Stomach (tissue), 8 donors: ENCODE measurements at regions not wholly inside any gene's neighbourhood (a gene's known extent, or its start where the extent isn't known, plus 50 kb on each side); places are given as distances from the start of the nearest gene placed in this dataset.

Source experiments
- DNase-seq, 2 donors: peaks; one replicate each; pipeline versions ENCODE4 v3.0.0 to v3.0.0-alpha.2; 2013 to 2019
- H3K27ac ChIP-seq, 5 donors: fragments of 200-600 bp in 4 of 5; sonication (generic) in 4 of 5; one replicate each; pipeline ENCODE4 v1.5.1; 2013 to 2019; ENCODE audit warnings: mild to moderate bottlenecking in 1 of 5, moderate library complexity in 1 of 5
- H3K27me3 ChIP-seq, 3 donors: fragments of 200-600 bp; sonication (generic); one replicate each; pipeline ENCODE4 v1.5.1; 2017 to 2019; ENCODE audit warnings: mixed run types in 1 of 3
- H3K36me3 ChIP-seq, 4 donors: fragments of 200-600 bp; sonication (generic); 1 replicate in 3 of 4; 2 replicates in 1 of 4; pipeline ENCODE4 v1.5.1; 2016 to 2019
- H3K4me1 ChIP-seq, 4 donors: fragments of 200-600 bp; sonication (generic); one replicate each; pipeline ENCODE4 v1.5.1; 2016 to 2019
- H3K4me3 ChIP-seq, 4 donors: fragments of 200-600 bp; sonication (generic) in 3 of 4; one replicate each; pipeline ENCODE4 v1.5.1; 2016 to 2019; ENCODE audit warnings: mild to moderate bottlenecking in 1 of 4
- H3K9me3 ChIP-seq, 4 donors: fragments of 200-600 bp; sonication (generic); one replicate each; pipeline ENCODE4 v1.5.1; 2016 to 2019
- CTCF ChIP-seq, 7 experiments: fragments of 450-650 bp in 4 of 7; fragments of 200-600 bp in 3 of 7; sonication (generic) in 3 of 7; IDR thresholded peaks; one replicate each; pipeline ENCODE4 v1.5.1; 2016 to 2019; ENCODE audit warnings: antibody characterized with exemption in 7 of 7, control low read depth in 2 of 7, mild to moderate bottlenecking in 1 of 7
- EP300 ChIP-seq: sonication (generic); formaldehyde crosslinking; IDR thresholded peaks from one replicate; pipeline ENCODE4 v1.6.1; 2017; ENCODE audit warnings: antibody characterized with exemption
- POLR2A ChIP-seq, 4 donors: fragments of 450-650 bp; IDR thresholded peaks; one replicate each; pipeline ENCODE4 v1.6.1; 2016; ENCODE audit warnings: antibody characterized with exemption in 4 of 4, control low read depth in 2 of 4, mild to moderate bottlenecking in 1 of 4, moderate library complexity in 1 of 4
- POLR2AphosphoS5 ChIP-seq, 3 donors: sonication (generic); formaldehyde crosslinking; IDR thresholded peaks; one replicate each; pipeline ENCODE4 v1.6.1; 2016; ENCODE audit warnings: antibody characterized with exemption in 3 of 3
- WGBS, 5 donors: extraction: QIAGEN DNeasy Blood & Tissue Kit in 3 of 5; methylation state at CpG; one replicate each; pipeline versions ENCODE4 v1.1.5 to v1.1.7; 2013 to 2018; 5-methylcytosine and 5-hydroxymethylcytosine counted together
- intact Hi-C: fragments of 100-400 bp; cut with DNase I; formaldehyde crosslinking; loops from one replicate; pipeline ENCODE4 v1.15.1; 2023; ENCODE audit warnings: low total_unique reads
- donor health status: healthy with polysubstance abuse.
- donor health status: Bipolar disorder and iron deficiency.
- donor health status: healthy.

DNA sequence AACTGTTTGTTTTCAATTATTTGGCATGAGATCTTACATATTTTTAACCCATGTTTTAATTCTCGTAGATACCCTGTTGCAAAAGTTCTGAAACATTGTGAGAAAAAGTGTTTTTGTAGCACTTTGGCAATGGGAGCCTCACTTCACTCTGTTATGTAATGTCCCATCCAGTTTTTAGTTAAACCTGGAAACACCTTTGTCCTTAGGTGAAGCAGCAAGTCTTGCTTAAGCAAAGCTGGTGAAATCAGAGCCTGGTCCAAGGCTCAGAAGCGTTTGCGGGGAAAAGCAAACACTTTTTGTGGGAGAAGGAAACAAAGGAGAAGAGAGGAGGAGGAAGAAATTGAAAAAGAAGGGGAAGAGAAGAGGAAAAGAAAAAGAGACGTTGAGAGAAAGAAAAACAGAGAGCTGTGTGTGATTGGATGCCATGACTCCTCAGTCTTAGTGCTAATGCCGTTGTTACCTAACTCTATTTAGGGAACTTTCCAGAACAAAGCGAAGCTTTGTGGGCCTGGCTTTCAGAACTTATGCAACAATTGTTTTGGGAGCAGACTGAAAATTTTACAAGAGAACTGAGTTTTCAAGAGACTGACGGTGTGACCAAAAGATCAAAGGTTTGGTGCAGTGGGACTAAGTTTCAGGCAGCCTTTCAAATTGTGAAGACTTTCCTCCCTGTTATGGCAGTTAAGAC, 93.1 kb downstream of the NTMT2 start:
- Histone ChIP-seq H3K27me3 (no peaks in the 10 kb centered on the region), H3K36me3 (no peaks in the 10 kb centered on the region), H3K4me3 (no peak overlapping the region), H3K9me3 (no peaks in the 10 kb centered on the region), H3K27ac (no peak overlapping the region), H3K4me1 (no peaks in the 10 kb centered on the region)
- DNase-seq = no peak
- 48 to 62% (median 60%) methylated on average over 7 of the region's 7 CpGs for WGBS, 5 donors
- intact Hi-C loops = no loop called here
- no peak for TF ChIP-seq CTCF (IDR thresholded peaks at IDR 0.05)
- TF ChIP-seq POLR2A (IDR thresholded peaks at IDR 0.05) = no peak
- TF ChIP-seq EP300 = no peak
- no peak for TF ChIP-seq POLR2AphosphoS5 (IDR thresholded peaks at IDR 0.05)

DNA sequence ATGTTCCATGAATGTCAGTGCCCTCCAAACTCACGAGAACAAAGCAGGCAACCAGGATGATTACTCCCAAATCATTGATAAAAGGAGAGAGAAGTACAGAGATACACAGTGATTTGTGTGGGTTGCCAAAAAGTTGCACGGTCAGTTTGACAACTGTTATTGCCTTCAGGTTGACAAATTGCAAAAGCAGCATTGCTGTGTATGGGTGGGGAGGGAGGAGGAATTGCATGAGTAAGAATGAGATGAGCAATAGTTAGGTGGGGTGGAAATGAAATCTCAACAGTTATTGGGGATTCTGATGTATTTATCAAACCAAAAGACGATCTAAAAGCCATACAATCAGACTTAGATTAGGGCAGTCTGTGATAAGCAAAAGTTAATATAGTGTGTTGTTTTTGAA, 93.7 kb downstream of the NTMT2 start:
- intact Hi-C loops = no loop called here
- no peak for TF ChIP-seq POLR2AphosphoS5 (IDR thresholded peaks at IDR 0.05)
- no peak for TF ChIP-seq EP300
- no peak for TF ChIP-seq POLR2A (IDR thresholded peaks at IDR 0.05)
- no peak for TF ChIP-seq CTCF (IDR thresholded peaks at IDR 0.05)
- 26 to 45% (median 32%) methylated on average over 3 of the region's 3 CpGs for WGBS, 5 donors

DNA sequence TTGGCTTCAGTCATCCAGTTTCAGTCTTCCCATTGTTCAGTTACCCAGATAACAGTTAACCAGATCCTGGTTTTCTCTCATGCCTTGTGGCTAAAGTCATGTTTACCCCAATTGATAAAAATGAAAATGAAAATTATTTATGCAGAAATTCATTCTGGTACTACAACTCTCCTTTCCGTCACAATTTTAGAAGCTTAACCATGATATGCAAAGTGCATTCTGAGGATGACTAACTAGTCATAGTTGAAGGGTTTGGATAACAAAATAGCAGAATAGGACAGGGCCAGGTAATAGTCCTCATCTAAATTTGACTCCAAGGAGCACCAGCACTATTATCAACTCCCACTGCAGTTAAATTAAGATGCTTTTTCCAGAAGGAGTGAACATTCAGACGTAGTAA, 94.7 kb downstream of the NTMT2 start:
- Histone ChIP-seq H3K27ac (no peak overlapping the region), H3K36me3 (no peaks in the 10 kb centered on the region), H3K27me3 (no peaks in the 10 kb centered on the region), H3K9me3 (no peaks in the 10 kb centered on the region), H3K4me1 (no peaks in the 10 kb centered on the region), H3K4me3 (no peak overlapping the region)
- intact Hi-C loops = no loop called here
- 65 to 81% (median 76%) methylated on average over 2 of the region's 2 CpGs for WGBS, 5 donors
- no peak for DNase-seq
- TF ChIP-seq POLR2AphosphoS5 (IDR thresholded peaks at IDR 0.05) = no peak
- no peak for TF ChIP-seq POLR2A (IDR thresholded peaks at IDR 0.05)
- no peak for TF ChIP-seq EP300
- no peak for TF ChIP-seq CTCF (IDR thresholded peaks at IDR 0.05)

More for the DNA sequence above, 93.7 kb downstream of the NTMT2 start:
- H3K4me1 ChIP-seq = no peaks in the 10 kb centered on the region
- H3K27ac ChIP-seq = no peak overlapping the region
- H3K4me3 ChIP-seq = no peak overlapping the region
- DNase-seq = no peak
- no peaks in the 10 kb centered on the region for H3K27me3 ChIP-seq
- H3K36me3 ChIP-seq = no peaks in the 10 kb centered on the region
- H3K9me3 ChIP-seq = no peaks in the 10 kb centered on the region

GRCh38 chr1:170241266-170241851, 95.6 kb downstream of the NTMT2 start:
- H3K9me3 ChIP-seq = no peaks in the 10 kb centered on the region
- no peaks in the 10 kb centered on the region for H3K36me3 ChIP-seq
- no peak for DNase-seq
- no peaks in the 10 kb centered on the region for H3K27me3 ChIP-seq
- intact Hi-C loops = no loop called here
- TF ChIP-seq EP300 (no peak), POLR2A (IDR thresholded peaks at IDR 0.05) (no peak), POLR2AphosphoS5 (IDR thresholded peaks at IDR 0.05) (no peak), CTCF (IDR thresholded peaks at IDR 0.05) (no peak)
- no peak overlapping the region for H3K4me3 ChIP-seq
- WGBS, 5 donors = 67 to 72% (median 71%) methylated on average over 7 of the region's 7 CpGs
- no peak overlapping the region for H3K27ac ChIP-seq
- no peaks in the 10 kb centered on the region for H3K4me1 ChIP-seq
